Panc1 (cell line): ENCODE measurements at regions not wholly inside any gene's neighbourhood (a gene's known extent, or its start where the extent isn't known, plus 50 kb on each side); places are given as distances from the start of the nearest gene placed in this dataset.

Experiments
- SIN3A ChIP-seq: IDR thresholded peaks from 2 replicates; pipeline ENCODE4 v1.6.1; 2012; ENCODE audit warnings: low read depth, mild to moderate bottlenecking, low read length, moderate library complexity, borderline replicate concordance; ENCODE audit not compliant: insufficient read depth
- TF ChIP-seq, protein P1 (sequence below): fragments of 450-650 bp; IDR thresholded peaks from 2 replicates; pipeline ENCODE4 v1.5.1; 2017; ENCODE audit warnings: mild to moderate bottlenecking
- TF ChIP-seq, protein P2 (sequence below), 2 experiments: IDR thresholded peaks; 2 replicates each; pipeline ENCODE4 v1.6.1; 2011 to 2012; ENCODE audit warnings: low read depth in 2 of 2, control low read depth in 1 of 2, low read length in 1 of 2, mild to moderate bottlenecking in 1 of 2, moderate library complexity in 1 of 2; ENCODE audit not compliant: insufficient read depth in 1 of 2

DNA sequence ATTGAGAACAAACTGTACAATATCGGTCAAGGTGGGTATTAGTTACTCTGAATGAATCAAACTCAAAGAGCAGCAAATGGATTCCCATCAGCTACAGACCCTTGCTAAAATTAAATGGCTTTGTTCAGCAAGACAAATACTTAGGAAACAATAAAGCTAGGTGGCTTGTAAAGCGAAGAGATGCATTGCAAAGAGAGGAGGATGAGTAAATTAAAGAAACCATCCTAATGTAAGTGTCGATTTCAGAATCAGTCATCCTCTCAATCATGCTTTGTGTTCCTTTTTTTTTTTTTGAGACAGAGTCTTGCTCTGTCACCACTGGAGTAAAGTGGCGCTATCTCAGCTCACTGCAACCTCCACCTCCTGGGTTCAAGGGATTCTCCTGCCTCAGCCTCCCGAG is 359.2 kb upstream of the ZNF462 start:
- TF ChIP-seq, protein P1, sequence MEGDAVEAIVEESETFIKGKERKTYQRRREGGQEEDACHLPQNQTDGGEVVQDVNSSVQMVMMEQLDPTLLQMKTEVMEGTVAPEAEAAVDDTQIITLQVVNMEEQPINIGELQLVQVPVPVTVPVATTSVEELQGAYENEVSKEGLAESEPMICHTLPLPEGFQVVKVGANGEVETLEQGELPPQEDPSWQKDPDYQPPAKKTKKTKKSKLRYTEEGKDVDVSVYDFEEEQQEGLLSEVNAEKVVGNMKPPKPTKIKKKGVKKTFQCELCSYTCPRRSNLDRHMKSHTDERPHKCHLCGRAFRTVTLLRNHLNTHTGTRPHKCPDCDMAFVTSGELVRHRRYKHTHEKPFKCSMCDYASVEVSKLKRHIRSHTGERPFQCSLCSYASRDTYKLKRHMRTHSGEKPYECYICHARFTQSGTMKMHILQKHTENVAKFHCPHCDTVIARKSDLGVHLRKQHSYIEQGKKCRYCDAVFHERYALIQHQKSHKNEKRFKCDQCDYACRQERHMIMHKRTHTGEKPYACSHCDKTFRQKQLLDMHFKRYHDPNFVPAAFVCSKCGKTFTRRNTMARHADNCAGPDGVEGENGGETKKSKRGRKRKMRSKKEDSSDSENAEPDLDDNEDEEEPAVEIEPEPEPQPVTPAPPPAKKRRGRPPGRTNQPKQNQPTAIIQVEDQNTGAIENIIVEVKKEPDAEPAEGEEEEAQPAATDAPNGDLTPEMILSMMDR = no peak
- no peak for TF ChIP-seq SIN3A
- TF ChIP-seq, protein P2, sequence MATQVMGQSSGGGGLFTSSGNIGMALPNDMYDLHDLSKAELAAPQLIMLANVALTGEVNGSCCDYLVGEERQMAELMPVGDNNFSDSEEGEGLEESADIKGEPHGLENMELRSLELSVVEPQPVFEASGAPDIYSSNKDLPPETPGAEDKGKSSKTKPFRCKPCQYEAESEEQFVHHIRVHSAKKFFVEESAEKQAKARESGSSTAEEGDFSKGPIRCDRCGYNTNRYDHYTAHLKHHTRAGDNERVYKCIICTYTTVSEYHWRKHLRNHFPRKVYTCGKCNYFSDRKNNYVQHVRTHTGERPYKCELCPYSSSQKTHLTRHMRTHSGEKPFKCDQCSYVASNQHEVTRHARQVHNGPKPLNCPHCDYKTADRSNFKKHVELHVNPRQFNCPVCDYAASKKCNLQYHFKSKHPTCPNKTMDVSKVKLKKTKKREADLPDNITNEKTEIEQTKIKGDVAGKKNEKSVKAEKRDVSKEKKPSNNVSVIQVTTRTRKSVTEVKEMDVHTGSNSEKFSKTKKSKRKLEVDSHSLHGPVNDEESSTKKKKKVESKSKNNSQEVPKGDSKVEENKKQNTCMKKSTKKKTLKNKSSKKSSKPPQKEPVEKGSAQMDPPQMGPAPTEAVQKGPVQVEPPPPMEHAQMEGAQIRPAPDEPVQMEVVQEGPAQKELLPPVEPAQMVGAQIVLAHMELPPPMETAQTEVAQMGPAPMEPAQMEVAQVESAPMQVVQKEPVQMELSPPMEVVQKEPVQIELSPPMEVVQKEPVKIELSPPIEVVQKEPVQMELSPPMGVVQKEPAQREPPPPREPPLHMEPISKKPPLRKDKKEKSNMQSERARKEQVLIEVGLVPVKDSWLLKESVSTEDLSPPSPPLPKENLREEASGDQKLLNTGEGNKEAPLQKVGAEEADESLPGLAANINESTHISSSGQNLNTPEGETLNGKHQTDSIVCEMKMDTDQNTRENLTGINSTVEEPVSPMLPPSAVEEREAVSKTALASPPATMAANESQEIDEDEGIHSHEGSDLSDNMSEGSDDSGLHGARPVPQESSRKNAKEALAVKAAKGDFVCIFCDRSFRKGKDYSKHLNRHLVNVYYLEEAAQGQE (IDR thresholded peaks at IDR 0.05; ENCODE audit: insufficient read depth in 1 of 2, low read depth in 2 of 2, low read length in 1 of 2) = no peak
